Kidney (tissue), 13 donors: ENCODE measurements at regions not wholly inside any gene's neighbourhood (a gene's known extent, or its start where the extent isn't known, plus 50 kb on each side); places are given as distances from the start of the nearest gene placed in this dataset.

Source experiments
- DNase-seq, 5 donors: peaks; one replicate each; pipeline ENCODE4 v3.0.0-alpha.2; 2013 to 2020
- FAIRE-seq: peaks from 2 replicates; lab custom pipeline; 2012; peaks lifted over from hg19 to GRCh38; lab: Jason Lieb, UNC
- H3K27ac ChIP-seq, 2 donors: one replicate each; pipeline ENCODE4 v1.7.0; 2013; ENCODE audit warnings: low read depth in 2 of 2, low read length in 2 of 2, inconsistent platforms in 1 of 2
- H3K27me3 ChIP-seq: one replicate; pipeline ENCODE4 v1.7.1; 2013; ENCODE audit warnings: low read length, inconsistent platforms; ENCODE audit not compliant: control insufficient read depth, insufficient read depth
- H3K36me3 ChIP-seq, 3 donors: one replicate each; pipeline versions ENCODE4 v1.7.0 to v1.7.1; 2013; ENCODE audit warnings: low read length in 3 of 3, control low read depth in 1 of 3, inconsistent platforms in 1 of 3; ENCODE audit not compliant: insufficient read depth in 3 of 3, control insufficient read depth in 2 of 3
- H3K4me1 ChIP-seq, 3 donors: one replicate each; pipeline versions ENCODE4 v1.7.0 to v1.7.1; 2013; ENCODE audit warnings: low read length in 3 of 3, inconsistent platforms in 1 of 3, low read depth in 1 of 3; ENCODE audit not compliant: control insufficient read depth in 2 of 3, insufficient read depth in 2 of 3
- H3K4me3 ChIP-seq, 3 donors: one replicate each; pipeline versions ENCODE4 v1.7.0 to v1.8.1; 2013; ENCODE audit warnings: low read length in 3 of 3, control low read depth in 1 of 3, inconsistent platforms in 1 of 3
- H3K9ac ChIP-seq, 3 donors: one replicate each; pipeline versions ENCODE4 v1.7.0 to v1.7.1; 2013; ENCODE audit warnings: low read length in 3 of 3, control low read depth in 1 of 3, inconsistent platforms in 1 of 3
- H3K9me3 ChIP-seq, 3 donors: one replicate each; pipeline versions ENCODE4 v1.7.0 to v1.7.1; 2013; ENCODE audit warnings: low read length in 3 of 3, control low read depth in 1 of 3, inconsistent platforms in 1 of 3; ENCODE audit not compliant: control insufficient read depth in 2 of 3, insufficient read depth in 1 of 3
- CTCF ChIP-seq: IDR thresholded peaks from 3 replicates; pipeline ENCODE4 v1.5.1; 2012; ENCODE audit warnings: mild to moderate bottlenecking, moderate library complexity, borderline replicate concordance; ENCODE audit not compliant: insufficient read depth; ENCODE audit errors: extremely low read depth
- intact Hi-C: fragments of 100-400 bp; cut with DNase I; formaldehyde crosslinking; loops from one replicate; pipeline ENCODE4 v1.11.1; 2022
- donor health status: control.
- donor health status: control.
- donor health status: control.
- donor health status: control.
- donor health status: control.
- donor health status: DM: yes; HTN: yes; CAD: no.
- donor health status: Normal renal cell carcinoma (clear cell type).

- H3K9me3 ChIP-seq, result no peaks in the 10 kb centered on the region
- intact Hi-C loops, result no loop called here
- no peaks in the 10 kb centered on the region for H3K36me3 ChIP-seq
- FAIRE-seq, result no peak
- no peak for DNase-seq
- H3K4me1 ChIP-seq, result no peaks in the 10 kb centered on the region
- no peak overlapping the region for H3K9ac ChIP-seq
- no peak overlapping the region for H3K27ac ChIP-seq
- H3K4me3 ChIP-seq, result no peak overlapping the region
- no peak for TF ChIP-seq CTCF
- H3K27me3 ChIP-seq, result no peaks in the 10 kb centered on the region
These were observed 264.8 kb upstream of the ZC3H12C start for GRCh38 chr11:109828387-109828786.

GRCh38 chr11:109838026-109838425 is 255.2 kb upstream of the ZC3H12C start:
- no peaks in the 10 kb centered on the region for H3K27me3 ChIP-seq
- no peak for TF ChIP-seq CTCF
- no peak overlapping the region for H3K9ac ChIP-seq
- H3K4me3 ChIP-seq, result no peak overlapping the region
- H3K4me1 ChIP-seq, result no peaks in the 10 kb centered on the region
- H3K27ac ChIP-seq, result no peak overlapping the region
- DNase-seq (no peak), FAIRE-seq (no peak)
- no peaks in the 10 kb centered on the region for H3K36me3 ChIP-seq
- intact Hi-C loops, result no loop called here
- no peaks in the 10 kb centered on the region for H3K9me3 ChIP-seq

GRCh38 chr11:109845437-109845836 is 247.8 kb upstream of the ZC3H12C start:
- Histone ChIP-seq H3K9me3 (no peaks in the 10 kb centered on the region), H3K9ac (no peak overlapping the region), H3K36me3 (no peaks in the 10 kb centered on the region), H3K27me3 (no peaks in the 10 kb centered on the region), H3K27ac (no peak overlapping the region), H3K4me3 (no peak overlapping the region), H3K4me1 (no peaks in the 10 kb centered on the region)
- no peak for FAIRE-seq
- TF ChIP-seq CTCF, result no peak
- intact Hi-C loops, result no loop called here
- DNase-seq, result no peak

GRCh38 chr11:109847621-109848020 is 245.6 kb upstream of the ZC3H12C start:
- no peak for DNase-seq
- H3K9ac ChIP-seq, result no peak overlapping the region
- H3K4me1 ChIP-seq, result no peaks in the 10 kb centered on the region
- no peaks in the 10 kb centered on the region for H3K36me3 ChIP-seq
- no peak overlapping the region for H3K27ac ChIP-seq
- H3K4me3 ChIP-seq, result no peak overlapping the region
- no peak for FAIRE-seq
- H3K9me3 ChIP-seq, result no peaks in the 10 kb centered on the region
- H3K27me3 ChIP-seq, result no peaks in the 10 kb centered on the region
- intact Hi-C loops, result no loop called here
- no peak for TF ChIP-seq CTCF
